Endothelial cell of umbilical vein (primary cell): ENCODE measurements at regions not wholly inside any gene's neighbourhood (a gene's known extent, or its start where the extent isn't known, plus 50 kb on each side); places are given as distances from the start of the nearest gene placed in this dataset.

ENCODE experiments used
- EZH2 ChIP-seq: IDR thresholded peaks from 2 replicates; pipeline ENCODE4 v1.6.1; 2012; ENCODE audit warnings: borderline replicate concordance, low read depth, mild to moderate bottlenecking, moderate library complexity, low read length, inconsistent platforms; ENCODE audit not compliant: severe bottlenecking
- JUN ChIP-seq: IDR thresholded peaks from 2 replicates; pipeline ENCODE4 v1.6.1; 2011; ENCODE audit warnings: borderline replicate concordance, low read depth; ENCODE audit not compliant: insufficient read length, insufficient read depth
- MYC ChIP-seq: IDR thresholded peaks from one replicate; pipeline ENCODE4 v1.6.1; 2011; ENCODE audit warnings: mild to moderate bottlenecking, low read depth, low read length
- POLR2A ChIP-seq: IDR thresholded peaks from 2 replicates; pipeline ENCODE4 v1.6.1; 2012; ENCODE audit warnings: low read depth, mild to moderate bottlenecking, control low read depth, low read length
- TF ChIP-seq, protein P1 (sequence below), 2 donors: IDR thresholded peaks; 1 replicate in 1 of 2; 2 replicates in 1 of 2; pipeline ENCODE4 v1.5.1; 2011; ENCODE audit warnings: low read length in 2 of 2, mild to moderate bottlenecking in 2 of 2, moderate library complexity in 2 of 2, control low read depth in 1 of 2, inconsistent platforms in 1 of 2, low read depth in 1 of 2; ENCODE audit not compliant: insufficient read depth in 1 of 2; ENCODE audit errors: extremely low read depth in 1 of 2
- TF ChIP-seq, protein P2 (sequence below): IDR thresholded peaks from 2 replicates; pipeline ENCODE4 v1.6.1; 2011; ENCODE audit not compliant: insufficient read depth, insufficient read length

DNA sequence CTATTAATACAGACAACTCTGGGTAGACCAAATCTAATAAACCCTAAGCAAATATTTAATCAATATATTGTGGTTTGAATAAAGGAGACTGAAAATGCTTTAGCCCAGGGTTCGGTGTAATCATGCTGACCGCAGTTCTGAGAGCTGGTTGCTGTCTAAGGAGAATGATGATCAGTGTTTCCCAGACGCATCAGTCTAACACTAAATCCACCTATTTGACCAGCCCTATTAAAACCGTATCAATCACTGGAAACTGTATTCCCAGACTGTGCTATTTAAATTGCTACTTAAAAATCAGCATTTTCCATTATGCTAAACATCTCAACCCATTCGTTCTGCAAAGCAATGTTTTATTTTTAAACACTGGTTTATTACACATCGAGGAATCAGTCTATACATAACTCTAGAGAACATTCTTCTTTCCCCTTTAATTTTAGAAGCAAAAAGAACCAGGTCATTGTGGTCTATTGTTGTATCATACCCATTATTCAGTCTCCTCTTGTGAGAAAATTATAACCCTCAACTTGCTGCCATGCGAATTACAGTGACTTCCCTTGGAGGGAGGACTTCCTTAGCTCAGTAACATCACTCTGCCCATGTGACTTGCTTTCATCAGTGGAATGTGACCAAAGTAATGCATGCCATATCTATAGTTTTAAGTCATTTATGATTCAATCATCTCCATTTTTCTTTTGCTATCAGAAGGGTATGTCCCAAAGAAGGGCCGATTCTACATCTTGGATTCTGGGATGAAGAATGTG, 515.2 kb upstream of the JAG1 start:
- TF ChIP-seq, protein P1, sequence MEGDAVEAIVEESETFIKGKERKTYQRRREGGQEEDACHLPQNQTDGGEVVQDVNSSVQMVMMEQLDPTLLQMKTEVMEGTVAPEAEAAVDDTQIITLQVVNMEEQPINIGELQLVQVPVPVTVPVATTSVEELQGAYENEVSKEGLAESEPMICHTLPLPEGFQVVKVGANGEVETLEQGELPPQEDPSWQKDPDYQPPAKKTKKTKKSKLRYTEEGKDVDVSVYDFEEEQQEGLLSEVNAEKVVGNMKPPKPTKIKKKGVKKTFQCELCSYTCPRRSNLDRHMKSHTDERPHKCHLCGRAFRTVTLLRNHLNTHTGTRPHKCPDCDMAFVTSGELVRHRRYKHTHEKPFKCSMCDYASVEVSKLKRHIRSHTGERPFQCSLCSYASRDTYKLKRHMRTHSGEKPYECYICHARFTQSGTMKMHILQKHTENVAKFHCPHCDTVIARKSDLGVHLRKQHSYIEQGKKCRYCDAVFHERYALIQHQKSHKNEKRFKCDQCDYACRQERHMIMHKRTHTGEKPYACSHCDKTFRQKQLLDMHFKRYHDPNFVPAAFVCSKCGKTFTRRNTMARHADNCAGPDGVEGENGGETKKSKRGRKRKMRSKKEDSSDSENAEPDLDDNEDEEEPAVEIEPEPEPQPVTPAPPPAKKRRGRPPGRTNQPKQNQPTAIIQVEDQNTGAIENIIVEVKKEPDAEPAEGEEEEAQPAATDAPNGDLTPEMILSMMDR (IDR thresholded peaks at IDR 0.05; ENCODE audit: extremely low read depth in 1 of 2, insufficient read depth in 1 of 2, low read depth in 1 of 2, low read length in 2 of 2), result no peak
- TF ChIP-seq JUN (no peak), POLR2A (no peak), MYC (no peak), EZH2 (no peak)
- TF ChIP-seq, protein P2, sequence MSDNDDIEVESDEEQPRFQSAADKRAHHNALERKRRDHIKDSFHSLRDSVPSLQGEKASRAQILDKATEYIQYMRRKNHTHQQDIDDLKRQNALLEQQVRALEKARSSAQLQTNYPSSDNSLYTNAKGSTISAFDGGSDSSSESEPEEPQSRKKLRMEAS, result no peak
